ENCODE measurements at regions not wholly inside any gene's neighbourhood (a gene's known extent, or its start where the extent isn't known, plus 50 kb on each side); places are given as distances from the start of the nearest gene placed in this dataset.

- TF ChIP-seq POLR2A (IDR thresholded peaks at IDR 0.05) (no peak), POLR2AphosphoS5 (IDR thresholded peaks at IDR 0.05) (no peak), EP300 (IDR thresholded peaks at IDR 0.05) (no peak), CTCF (IDR thresholded peaks at IDR 0.05) (no peak)
- no peaks in the 10 kb centered on the region for H3K27me3 ChIP-seq
- no peaks in the 10 kb centered on the region for H3K9me3 ChIP-seq
- H3K36me3 ChIP-seq: no peaks in the 10 kb centered on the region
- no peaks in the 10 kb centered on the region for H3K4me1 ChIP-seq
- H3K4me3 ChIP-seq: no peak overlapping the region
- ATAC-seq: no peak
- H3K27ac ChIP-seq: no peak overlapping the region
- 75 to 88% methylated on average over 2 of the region's 2 CpGs for WGBS, 2 donors (ENCODE audit: low coverage in 1 of 2)
Observed at GRCh38 chr4:74610491-74610890, 165.6 kb downstream of the AREG start.

GRCh38 chr4:74612837-74613236 is 167.9 kb downstream of the AREG start:
- TF ChIP-seq POLR2A (IDR thresholded peaks at IDR 0.05) (no peak), POLR2AphosphoS5 (IDR thresholded peaks at IDR 0.05) (no peak), EP300 (IDR thresholded peaks at IDR 0.05) (no peak), CTCF (IDR thresholded peaks at IDR 0.05) (no peak)
- WGBS, 2 donors (ENCODE audit: low coverage in 1 of 2): 90 to 94% methylated on average over 2 of the region's 2 CpGs
- H3K9me3 ChIP-seq: no peaks in the 10 kb centered on the region

GRCh38 chr4:74613266-74613665 is 168.3 kb downstream of the AREG start:
- TF ChIP-seq POLR2A (IDR thresholded peaks at IDR 0.05): no peak
- TF ChIP-seq POLR2AphosphoS5 (IDR thresholded peaks at IDR 0.05): no peak
- no peak for TF ChIP-seq CTCF (IDR thresholded peaks at IDR 0.05)
- TF ChIP-seq EP300 (IDR thresholded peaks at IDR 0.05): no peak
- no peak overlapping the region for H3K27ac ChIP-seq
- 76 to 91% methylated on average over 2 of the region's 2 CpGs for WGBS, 2 donors (ENCODE audit: low coverage in 1 of 2)
- no peak for ATAC-seq
- H3K36me3 ChIP-seq: no peaks in the 10 kb centered on the region
- no peaks in the 10 kb centered on the region for H3K27me3 ChIP-seq
- no peaks in the 10 kb centered on the region for H3K9me3 ChIP-seq
- no peaks in the 10 kb centered on the region for H3K4me1 ChIP-seq
- H3K4me3 ChIP-seq: no peak overlapping the region

More at GRCh38 chr4:74612837-74613236, 167.9 kb downstream of the AREG start:
- no peak overlapping the region for H3K4me3 ChIP-seq
- no peaks in the 10 kb centered on the region for H3K27me3 ChIP-seq
- H3K36me3 ChIP-seq: no peaks in the 10 kb centered on the region
- no peak overlapping the region for H3K27ac ChIP-seq
- no peaks in the 10 kb centered on the region for H3K4me1 ChIP-seq
- ATAC-seq: no peak

DNA sequence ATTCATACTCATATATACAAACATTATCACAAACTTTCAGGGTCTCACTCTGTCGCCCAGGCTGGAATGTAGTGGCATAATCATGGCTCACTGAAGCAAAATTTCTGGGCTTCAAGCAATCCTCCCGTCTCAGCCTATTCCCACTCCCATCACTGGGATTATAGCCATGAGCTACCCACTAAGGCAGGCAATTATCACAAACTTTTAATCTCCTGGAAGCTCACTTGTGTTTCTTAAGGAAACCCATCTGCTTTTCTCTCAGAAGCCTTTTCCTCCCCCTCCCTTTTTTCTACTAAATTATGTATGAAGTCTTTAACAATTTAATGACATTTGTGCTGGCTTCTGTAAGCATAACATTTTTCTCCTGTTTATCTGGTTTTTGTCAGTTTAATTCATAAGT is 170.5 kb downstream of the AREG start:
- H3K27ac ChIP-seq: no peak overlapping the region
- no peak overlapping the region for H3K4me3 ChIP-seq
- no peak for ATAC-seq
- H3K4me1 ChIP-seq: peaks cover 0 to 5% (median 0%) of the 10 kb centered on the region in 3 donors
- H3K36me3 ChIP-seq: no peaks in the 10 kb centered on the region
- no peaks in the 10 kb centered on the region for H3K27me3 ChIP-seq
- TF ChIP-seq CTCF (IDR thresholded peaks at IDR 0.05): no peak
- TF ChIP-seq EP300 (IDR thresholded peaks at IDR 0.05): no peak
- TF ChIP-seq POLR2AphosphoS5 (IDR thresholded peaks at IDR 0.05): no peak
- no peak for TF ChIP-seq POLR2A (IDR thresholded peaks at IDR 0.05)
- 62% methylated on average over 2 of the region's 2 CpGs for WGBS, 2 donors (ENCODE audit: low coverage in 1 of 2)
- no peaks in the 10 kb centered on the region for H3K9me3 ChIP-seq

- Histone ChIP-seq H3K4me1 (peaks cover 0 to 5% (median 0%) of the 10 kb centered on the region in 3 donors), H3K27ac (no peak overlapping the region), H3K4me3 (no peak overlapping the region), H3K27me3 (no peaks in the 10 kb centered on the region), H3K9me3 (no peaks in the 10 kb centered on the region), H3K36me3 (no peaks in the 10 kb centered on the region)
- WGBS, 2 donors (ENCODE audit: low coverage in 1 of 2): 62 to 80% methylated on average over 1 of the region's 1 CpG
- no peak for ATAC-seq
- TF ChIP-seq CTCF (IDR thresholded peaks at IDR 0.05): no peak
- TF ChIP-seq POLR2AphosphoS5 (IDR thresholded peaks at IDR 0.05): no peak
- no peak for TF ChIP-seq EP300 (IDR thresholded peaks at IDR 0.05)
- TF ChIP-seq POLR2A (IDR thresholded peaks at IDR 0.05): no peak
Observed at GRCh38 chr4:74618166-74618565, 173.2 kb downstream of the AREG start.

Measured in gastroesophageal sphincter (tissue), 4 donors.